Skin of body (tissue), 1 donor: ENCODE measurements at regions not wholly inside any gene's neighbourhood (a gene's known extent, or its start where the extent isn't known, plus 50 kb on each side); places are given as distances from the start of the nearest gene placed in this dataset.

Experiments used
- DNase-seq: peaks from one replicate; lab custom pipeline; 2025; lab: John Stamatoyannopoulos, UW

DNA sequence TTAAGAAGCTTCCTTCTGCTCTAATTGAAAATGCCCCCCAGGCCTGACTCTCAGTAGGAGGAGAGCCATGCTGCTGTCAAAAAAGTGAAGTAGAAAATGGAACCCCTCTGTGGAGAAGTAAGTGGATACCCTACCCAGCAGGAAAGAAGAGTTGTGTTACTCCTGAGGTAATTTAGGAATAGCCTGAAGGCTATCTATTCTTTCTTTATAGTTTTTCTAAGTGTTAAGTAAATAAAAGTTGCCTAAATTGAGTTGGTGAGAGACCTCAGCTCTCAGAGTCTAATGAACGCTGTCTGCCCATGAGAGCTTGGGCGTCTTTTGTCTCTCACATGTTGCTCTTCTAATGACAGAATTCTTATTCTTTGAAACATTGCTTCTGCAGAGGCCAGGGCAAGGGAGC, 116.2 kb downstream of the NSUN3 start:
- no peak for DNase-seq

DNA sequence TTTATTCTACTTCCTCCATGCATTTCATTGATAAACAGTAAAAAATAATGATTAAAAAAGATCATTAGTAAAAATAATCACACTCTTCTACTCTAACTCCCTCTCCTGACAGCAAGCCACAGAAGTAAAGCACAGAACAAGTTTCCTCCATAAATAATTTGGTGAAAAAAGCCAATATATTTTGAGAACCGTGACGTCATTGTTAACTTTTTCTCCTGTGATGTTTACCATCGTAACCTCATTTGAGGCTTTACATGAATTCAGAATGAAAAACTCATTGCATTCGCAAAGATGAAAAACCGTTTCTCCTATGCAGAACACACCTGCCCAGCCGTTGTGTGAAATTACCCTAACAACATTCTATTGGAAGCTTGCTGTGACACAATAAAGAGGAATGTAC, 120.7 kb downstream of the NSUN3 start:
- no peak for DNase-seq

- no peak for DNase-seq
These were observed 121.9 kb downstream of the NSUN3 start for GRCh38 chr3:94184781-94185180.

DNA sequence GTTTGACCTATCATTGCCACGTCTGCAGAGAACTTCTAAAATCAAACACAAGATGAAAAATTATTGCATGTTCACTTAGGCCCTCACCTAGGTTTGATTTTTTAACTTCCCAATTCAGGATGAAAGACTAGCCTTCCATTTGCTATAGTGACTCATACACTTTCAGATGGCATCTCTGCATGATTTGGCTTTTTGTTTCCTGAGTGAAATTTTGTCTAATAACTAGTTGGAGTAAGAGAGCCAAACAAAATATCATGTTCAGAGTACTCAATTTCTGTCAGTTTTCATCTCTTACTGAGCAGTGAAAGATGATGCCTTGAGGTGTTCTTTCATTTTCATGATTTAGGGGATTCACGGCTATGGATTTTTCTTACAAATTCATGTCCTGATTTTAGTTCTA, 122.9 kb downstream of the NSUN3 start:
- no peak for DNase-seq

DNA sequence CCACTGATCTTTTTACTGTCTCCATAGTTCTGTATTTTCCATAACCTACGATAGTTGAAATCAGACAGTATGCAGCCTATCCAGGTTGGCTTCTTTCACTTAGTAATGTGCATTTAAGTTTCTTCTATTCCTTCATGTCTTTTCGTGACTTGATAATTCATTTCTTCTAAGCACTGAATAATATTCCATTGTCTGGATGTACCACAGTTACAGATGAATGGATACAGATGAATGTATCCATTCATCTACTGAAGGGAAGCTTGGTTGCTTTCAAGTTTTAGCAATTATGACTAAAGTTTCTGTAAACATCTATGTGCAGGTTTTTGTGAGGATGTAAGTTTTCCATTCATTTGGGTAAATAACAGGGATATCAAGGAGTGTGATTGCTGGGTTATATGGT, 124.8 kb downstream of the NSUN3 start:
- DNase-seq: no peak

DNA sequence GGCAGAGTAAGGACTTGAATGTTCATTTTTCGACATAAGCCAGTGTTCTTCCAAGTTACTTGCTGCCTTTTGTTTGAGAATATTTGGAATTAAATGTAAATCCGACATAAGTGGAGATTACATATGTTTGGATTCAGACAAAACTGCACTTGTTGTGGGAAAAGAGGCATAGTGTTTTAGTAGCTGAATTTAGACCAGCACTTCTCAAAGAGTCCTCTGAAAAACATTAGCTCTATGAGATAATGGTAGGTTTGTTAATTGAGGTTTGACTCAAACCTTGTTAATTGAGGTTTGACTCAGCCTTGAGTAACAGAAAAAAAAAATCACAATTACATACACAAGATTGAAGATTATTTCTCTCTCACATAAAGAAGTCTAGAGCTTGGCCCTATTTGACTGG, 132.5 kb downstream of the NSUN3 start:
- DNase-seq: no peak

DNA sequence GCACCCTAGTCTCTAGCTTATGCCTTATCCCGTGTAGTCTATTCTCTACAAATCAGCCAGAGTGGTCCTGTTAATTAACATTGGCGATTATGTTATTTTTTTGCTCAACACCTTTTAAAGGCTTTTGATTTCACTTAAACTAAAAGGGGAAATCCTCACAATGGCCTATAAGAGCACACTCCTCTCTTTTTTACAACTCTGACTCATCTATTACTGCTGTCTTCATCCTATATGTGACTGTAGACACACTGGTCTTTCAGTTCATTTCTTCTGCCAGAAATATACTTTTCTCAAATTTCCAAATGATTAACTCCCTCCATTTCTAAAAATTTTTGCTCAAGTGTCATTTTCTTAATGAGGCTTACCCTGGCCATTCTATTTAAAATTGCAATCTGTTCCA, 143.4 kb downstream of the NSUN3 start:
- DNase-seq: no peak

GRCh38 chr3:94210256-94210655, 147.4 kb downstream of the NSUN3 start:
- no peak for DNase-seq

DNA sequence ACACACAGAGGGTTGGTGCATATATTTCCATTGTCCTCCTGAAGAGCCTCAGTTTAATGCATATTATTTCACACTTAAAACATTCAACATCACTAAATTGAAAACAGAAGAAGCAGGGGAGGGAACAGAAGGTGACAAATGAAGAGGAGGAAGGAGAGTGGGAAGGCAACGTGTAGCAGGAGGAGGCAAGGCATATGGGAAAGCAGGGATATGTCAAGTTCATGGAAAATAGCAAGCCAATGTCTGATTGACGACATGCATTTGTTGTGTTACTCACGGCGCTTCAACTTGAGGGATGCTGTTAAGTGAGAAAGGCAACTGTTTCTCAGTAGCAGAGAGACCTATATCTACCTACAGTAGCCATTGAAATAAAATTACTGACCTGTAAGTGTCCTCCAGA, 154.5 kb downstream of the NSUN3 start:
- no peak for DNase-seq

DNA sequence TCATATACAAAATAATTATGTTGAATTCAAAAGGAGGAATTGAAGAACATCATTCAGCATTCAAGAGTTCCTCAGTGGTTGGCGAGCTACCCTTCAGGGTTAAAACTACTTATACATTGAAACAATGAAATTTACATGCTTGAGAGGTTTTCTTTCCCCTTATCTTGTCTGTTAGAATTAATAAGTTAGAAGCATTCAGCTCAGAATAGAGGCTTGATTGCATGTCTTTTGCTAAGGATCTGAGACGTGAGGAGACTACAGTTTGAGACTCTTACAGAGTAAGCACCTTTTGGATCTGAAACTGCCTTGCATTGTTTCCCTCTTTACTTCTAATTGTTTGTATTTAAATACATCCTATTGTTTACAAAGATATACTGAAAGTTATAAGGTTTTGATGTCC, 157.6 kb downstream of the NSUN3 start:
- no peak for DNase-seq

DNA sequence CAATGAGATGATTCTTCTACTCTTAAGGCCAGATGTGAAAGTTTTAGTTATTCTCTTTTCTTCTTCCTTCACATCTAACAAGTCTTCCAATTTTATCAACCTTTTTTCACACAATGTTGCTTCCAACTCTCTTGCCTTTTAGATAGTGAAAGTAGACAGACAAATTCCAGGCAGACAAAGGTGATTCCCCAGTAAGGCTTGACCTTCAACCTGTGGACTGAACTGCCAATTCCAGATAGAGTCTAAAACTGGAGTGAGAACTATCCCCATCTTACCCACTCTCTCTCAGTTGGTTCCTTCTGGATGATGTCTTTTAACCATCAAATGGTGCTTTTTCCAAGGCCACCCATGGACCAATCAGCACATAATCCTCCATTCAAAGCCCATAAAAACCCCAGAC, 159.0 kb downstream of the NSUN3 start:
- no peak for DNase-seq

DNA sequence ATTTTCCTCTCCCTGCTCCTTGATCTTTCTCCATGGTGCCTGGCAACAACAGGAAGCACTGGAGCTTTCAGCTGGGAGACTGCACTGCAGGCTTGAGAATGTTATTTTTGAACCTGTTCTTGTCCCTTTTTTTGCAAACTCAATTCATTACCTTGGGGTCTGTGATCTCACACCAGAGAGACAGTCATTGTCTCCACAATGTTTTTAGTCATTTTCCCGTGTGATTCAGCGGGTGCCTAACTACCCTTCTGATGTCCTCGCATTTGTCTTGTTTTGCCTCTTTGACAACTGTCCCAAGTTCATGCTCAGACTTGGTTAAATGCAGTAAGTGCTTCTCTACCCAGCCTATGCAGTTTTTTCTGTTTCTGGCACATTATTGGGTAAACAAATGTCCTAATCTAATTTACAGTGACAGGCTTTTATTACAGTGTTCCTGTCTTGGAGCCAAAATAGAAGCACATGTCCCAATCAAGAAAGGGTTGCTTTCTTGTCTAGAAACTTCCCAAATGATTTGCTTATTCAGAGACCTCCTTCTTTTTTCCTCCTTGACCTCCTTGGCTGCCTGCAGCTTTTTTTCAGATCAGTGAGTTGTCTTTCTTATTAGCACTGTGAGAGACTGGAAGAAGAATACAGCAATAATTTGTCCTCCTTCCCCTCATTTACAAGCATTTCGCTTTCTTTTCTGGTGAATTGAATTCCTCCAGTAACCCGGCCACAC, 162.4 kb downstream of the NSUN3 start:
- DNase-seq: no peak

DNA sequence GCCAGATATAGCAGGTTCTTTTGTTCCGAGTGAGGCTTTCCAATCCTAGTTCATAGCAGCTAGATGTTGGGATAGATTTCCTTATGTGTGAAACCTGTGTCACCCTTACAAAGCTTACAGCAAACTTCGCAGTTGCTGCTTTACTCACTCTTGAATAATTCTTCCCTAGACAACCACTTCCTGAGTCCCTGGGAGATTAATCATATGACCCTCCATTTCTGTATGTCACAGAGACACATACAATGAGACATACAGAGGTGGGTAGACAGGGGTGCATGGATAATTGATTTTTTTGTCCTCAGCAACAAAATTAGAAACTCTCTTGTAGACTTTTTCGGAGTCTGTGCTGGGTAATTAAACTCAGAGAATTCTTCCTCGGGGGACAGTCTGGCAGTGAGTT, 163.2 kb downstream of the NSUN3 start:
- no peak for DNase-seq

- no peak for DNase-seq
These were observed 170.1 kb downstream of the NSUN3 start for GRCh38 chr3:94232921-94233320.

- no peak for DNase-seq
These were observed 171.4 kb downstream of the NSUN3 start for GRCh38 chr3:94234177-94234788.

GRCh38 chr3:94241986-94242385, 179.1 kb downstream of the NSUN3 start:
- DNase-seq: no peak

DNA sequence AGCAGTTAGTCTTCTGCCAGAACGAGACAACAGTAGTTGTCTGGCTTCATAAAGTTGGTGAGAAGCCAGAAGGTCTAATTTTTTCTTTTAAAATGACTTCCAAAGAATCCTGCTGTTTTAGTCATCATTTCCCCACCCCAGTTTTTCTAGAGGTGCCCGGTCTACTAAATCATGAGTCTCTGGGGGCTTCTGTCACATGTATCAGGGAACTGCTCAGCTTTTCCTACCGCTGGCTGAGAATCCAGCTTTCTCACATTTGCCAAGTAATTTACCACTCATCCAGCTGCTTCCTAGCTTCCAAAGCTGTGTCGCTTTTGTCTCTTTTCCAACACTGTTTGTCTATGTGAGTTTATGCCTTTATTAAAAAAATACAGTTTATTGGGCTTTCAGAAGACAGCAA, 183.3 kb downstream of the NSUN3 start:
- DNase-seq: peak; percentile 22

GRCh38 chr3:94248042-94248441, 185.2 kb downstream of the NSUN3 start:
- DNase-seq: no peak

DNA sequence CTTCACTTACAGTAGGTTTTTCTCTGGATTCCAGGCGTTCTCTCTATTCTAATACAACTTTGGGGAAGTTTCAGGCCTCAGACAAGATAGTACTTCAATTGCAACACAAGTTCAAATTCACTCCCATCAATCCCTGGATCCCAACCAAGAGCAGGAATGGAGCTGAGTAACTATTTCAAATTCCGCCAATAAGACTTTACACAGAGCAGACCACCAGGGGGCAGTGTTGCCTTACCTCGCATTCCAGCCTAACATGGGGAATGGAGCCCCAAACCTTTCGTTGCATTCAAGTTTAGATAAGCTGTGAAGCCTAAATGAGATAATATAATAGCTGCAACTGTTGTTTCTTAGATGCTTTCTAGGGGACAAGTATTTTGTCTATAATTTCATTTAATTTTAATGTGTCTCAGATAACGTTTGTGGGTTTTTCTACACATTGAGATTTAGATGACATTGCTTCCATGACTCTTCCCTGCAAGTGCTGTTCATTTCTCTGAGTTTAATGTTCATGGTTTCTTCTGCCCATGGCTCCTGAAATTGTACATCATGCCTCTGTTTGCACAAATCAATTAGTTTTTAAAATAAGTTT, 186.7 kb downstream of the NSUN3 start:
- no peak for DNase-seq

DNA sequence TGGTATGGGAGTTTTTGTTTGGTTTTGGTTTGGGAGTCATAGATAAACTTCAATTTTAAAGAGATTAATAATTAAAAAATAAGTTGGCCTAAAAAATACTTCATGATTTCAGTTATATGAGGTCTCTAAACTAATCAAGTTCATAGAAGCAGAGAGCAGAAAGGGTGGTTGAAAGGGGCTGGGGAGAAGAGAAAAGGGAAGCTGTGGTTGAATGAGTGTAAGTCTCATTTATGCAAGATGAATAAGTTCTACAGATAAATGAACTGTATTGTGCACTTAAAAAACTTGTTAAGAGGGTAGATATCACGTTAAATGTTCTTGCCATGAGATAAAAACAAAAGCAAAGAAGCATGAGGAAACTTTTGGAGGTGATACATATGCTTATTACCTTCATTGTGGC, 188.7 kb downstream of the NSUN3 start:
- no peak for DNase-seq

DNA sequence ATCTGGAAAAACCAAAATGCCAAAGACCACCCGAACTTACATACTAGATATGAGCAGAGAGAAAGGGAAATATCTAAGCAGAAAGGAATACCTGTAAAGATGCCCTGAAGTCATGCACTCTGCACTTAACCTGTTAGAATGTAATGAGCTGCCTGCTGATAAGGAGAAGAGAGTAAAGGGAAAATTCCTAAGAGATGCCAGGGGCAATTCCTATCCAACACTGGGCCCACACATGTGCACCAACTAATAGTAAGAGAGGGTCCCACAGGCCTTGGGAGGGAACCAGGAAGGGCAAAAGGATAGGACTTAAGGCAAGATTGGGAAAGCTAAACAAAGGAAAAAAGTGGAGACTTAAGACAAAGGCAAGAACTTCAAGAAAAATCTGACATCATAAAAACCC, 189.5 kb downstream of the NSUN3 start:
- no peak for DNase-seq

GRCh38 chr3:94256888-94257813, 194.3 kb downstream of the NSUN3 start:
- DNase-seq: no peak
